GM12892 (cell line): ENCODE measurements at regions not wholly inside any gene's neighbourhood (a gene's known extent, or its start where the extent isn't known, plus 50 kb on each side); places are given as distances from the start of the nearest gene placed in this dataset.

ENCODE experiments used
- POLR2AphosphoS5 ChIP-seq: IDR thresholded peaks from 2 replicates; pipeline ENCODE4 v1.6.1; 2011; ENCODE audit warnings: low read depth, low read length, control low read depth
- TAF1 ChIP-seq: IDR thresholded peaks from 2 replicates; pipeline ENCODE4 v1.6.1; 2011; ENCODE audit warnings: low read depth, mild to moderate bottlenecking, control low read depth, low read length, borderline replicate concordance

DNA sequence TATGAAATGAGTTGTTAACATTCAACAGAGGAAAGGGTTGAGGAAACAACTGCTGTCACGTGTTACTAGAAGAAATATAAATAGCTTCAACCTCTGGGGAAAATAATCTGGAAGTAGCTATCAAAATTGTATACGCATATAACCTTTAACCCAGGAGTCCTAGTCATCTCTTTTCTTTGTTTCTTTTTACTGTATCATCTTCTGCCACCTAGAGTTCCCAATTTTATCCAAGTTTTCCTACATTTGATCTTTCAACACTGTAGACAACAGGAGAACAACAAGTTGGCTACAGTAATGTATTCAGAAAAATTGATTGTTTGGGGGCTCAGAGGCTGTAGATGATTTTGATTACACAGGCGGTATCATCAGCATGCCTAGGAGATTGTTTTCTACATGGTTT is 453.7 kb downstream of the FSCB start:
- no peak for TF ChIP-seq POLR2AphosphoS5
- no peak for TF ChIP-seq TAF1
